Natural killer cell (primary cell): ENCODE measurements at regions not wholly inside any gene's neighbourhood (a gene's known extent, or its start where the extent isn't known, plus 50 kb on each side); places are given as distances from the start of the nearest gene placed in this dataset.

ENCODE experiments used
- ATAC-seq, 3 donors: fragments of 150-1000 bp in 2 of 3; fragments of 200-7000 bp in 1 of 3; cut with Tn5 transposase; 1 replicate in 1 of 3; 2 replicates in 2 of 3; pipeline ENCODE4 v1.10.0; 2021; ENCODE audit warnings: mild to moderate bottlenecking in 2 of 3, moderate library complexity in 2 of 3
- DNase-seq, 2 donors: peaks; one replicate each; pipeline versions ENCODE4 v3.0.0 to v3.0.0-alpha.2; 2013 to 2021; ENCODE audit warnings: mixed read lengths in 1 of 2
- H3K27ac ChIP-seq: one replicate; pipeline ENCODE4 v1.5.1; 2013; ENCODE audit warnings: mild to moderate bottlenecking, low read length
- H3K27me3 ChIP-seq: one replicate; pipeline ENCODE4 v1.6.1; 2013; ENCODE audit warnings: low read length; ENCODE audit not compliant: control insufficient read depth, insufficient read depth
- H3K36me3 ChIP-seq: one replicate; pipeline ENCODE4 v1.6.1; 2013; ENCODE audit warnings: low read length; ENCODE audit not compliant: control insufficient read depth, insufficient read depth
- H3K4me1 ChIP-seq: one replicate; pipeline ENCODE4 v1.6.1; 2013; ENCODE audit warnings: low read length; ENCODE audit not compliant: control insufficient read depth, insufficient read depth
- H3K4me3 ChIP-seq: one replicate; pipeline ENCODE4 v1.5.1; 2013; ENCODE audit warnings: low read length
- H3K9me3 ChIP-seq: one replicate; pipeline ENCODE4 v1.6.1; 2013; ENCODE audit warnings: low read length; ENCODE audit not compliant: control insufficient read depth, insufficient read depth
- H3K27ac Mint-ChIP-seq, 2 donors: one replicate each; pipeline ENCODE4 v1.8.0; 2022; ENCODE audit warnings: mild to moderate bottlenecking in 2 of 2, mixed read lengths in 2 of 2, moderate library complexity in 1 of 2
- H3K27me3 Mint-ChIP-seq, 2 donors: one replicate each; pipeline ENCODE4 v1.8.0; 2022; ENCODE audit warnings: low read depth in 2 of 2, mixed read lengths in 2 of 2
- H3K36me3 Mint-ChIP-seq: one replicate; pipeline ENCODE4 v1.8.0; 2022; ENCODE audit warnings: mixed read lengths
- H3K4me1 Mint-ChIP-seq, 2 donors: one replicate each; pipeline ENCODE4 v1.8.0; 2022; ENCODE audit warnings: mixed read lengths in 2 of 2
- H3K4me3 Mint-ChIP-seq: one replicate; pipeline ENCODE4 v1.8.0; 2022; ENCODE audit warnings: mild to moderate bottlenecking, moderate library complexity, mixed read lengths
- H3K9me3 Mint-ChIP-seq, 2 donors: one replicate each; pipeline ENCODE4 v1.8.0; 2022; ENCODE audit warnings: mixed read lengths in 2 of 2
- CTCF ChIP-seq: fragments of 200-600 bp; IDR thresholded peaks from one replicate; pipeline ENCODE4 v1.8.0; 2022; ENCODE audit warnings: antibody characterized with exemption
- WGBS: methylation state at CpG from one replicate; pipeline ENCODE4 v1.1.7; 2013; ENCODE audit warnings: missing lambda C conversion rate; ENCODE audit not compliant: insufficient coverage; 5-methylcytosine and 5-hydroxymethylcytosine counted together
- intact Hi-C: fragments of 100-400 bp; cut with micrococcal nuclease; formaldehyde crosslinking; loops from one replicate; pipeline ENCODE4 v1.14.2; 2022

GRCh38 chr20:40446888-40447287 is 242.1 kb downstream of the MAFB start:
- intact Hi-C loops: no loop called here
- no peak overlapping the region for H3K4me3 ChIP-seq
- no peaks in the 10 kb centered on the region for H3K36me3 ChIP-seq
- Mint-ChIP-seq H3K4me1 (no peaks in the 10 kb centered on the region), H3K27me3 (no peaks in the 10 kb centered on the region), H3K9me3 (no peaks in the 10 kb centered on the region), H3K27ac (no peak overlapping the region), H3K4me3 (no peak overlapping the region), H3K36me3 (no peaks in the 10 kb centered on the region)
- H3K27ac ChIP-seq: no peak overlapping the region
- TF ChIP-seq CTCF: no peak
- 85% methylated on average over 2 of the region's 2 CpGs for WGBS
- no peaks in the 10 kb centered on the region for H3K9me3 ChIP-seq
- DNase-seq: no peak
- H3K27me3 ChIP-seq: no peaks in the 10 kb centered on the region
- ATAC-seq: no peak
- H3K4me1 ChIP-seq: no peaks in the 10 kb centered on the region

- no peak overlapping the region for H3K4me3 ChIP-seq
- DNase-seq: no peak
- 81% methylated on average over 6 of the region's 8 CpGs for WGBS
- H3K27me3 Mint-ChIP-seq: no peaks in the 10 kb centered on the region
- TF ChIP-seq CTCF: no peak
- intact Hi-C loops: no loop called here
- no peak overlapping the region for H3K27ac ChIP-seq
- no peaks in the 10 kb centered on the region for H3K27me3 ChIP-seq
- H3K9me3 Mint-ChIP-seq: no peaks in the 10 kb centered on the region
- H3K4me3 Mint-ChIP-seq: no peak overlapping the region
- ATAC-seq: no peak
- H3K4me1 Mint-ChIP-seq: no peaks in the 10 kb centered on the region
- H3K27ac Mint-ChIP-seq: no peak overlapping the region
- no peaks in the 10 kb centered on the region for H3K4me1 ChIP-seq
- H3K36me3 ChIP-seq: no peaks in the 10 kb centered on the region
- no peaks in the 10 kb centered on the region for H3K36me3 Mint-ChIP-seq
- H3K9me3 ChIP-seq: no peaks in the 10 kb centered on the region
Measured at GRCh38 chr20:40444516-40444915, 244.5 kb downstream of the MAFB start.

- Mint-ChIP-seq H3K27me3 (no peaks in the 10 kb centered on the region), H3K36me3 (no peaks in the 10 kb centered on the region), H3K27ac (no peak overlapping the region), H3K4me3 (no peak overlapping the region), H3K9me3 (no peaks in the 10 kb centered on the region), H3K4me1 (no peaks in the 10 kb centered on the region)
- WGBS: 71% methylated on average over 5 of the region's 5 CpGs
- intact Hi-C loops: no loop called here
- no peak for TF ChIP-seq CTCF
- Histone ChIP-seq H3K4me1 (no peaks in the 10 kb centered on the region), H3K36me3 (no peaks in the 10 kb centered on the region), H3K27ac (no peak overlapping the region), H3K27me3 (no peaks in the 10 kb centered on the region), H3K9me3 (no peaks in the 10 kb centered on the region), H3K4me3 (no peak overlapping the region)
- ATAC-seq: no peak
- DNase-seq: no peak
Measured at GRCh38 chr20:40443753-40444152, 245.3 kb downstream of the MAFB start.

DNA sequence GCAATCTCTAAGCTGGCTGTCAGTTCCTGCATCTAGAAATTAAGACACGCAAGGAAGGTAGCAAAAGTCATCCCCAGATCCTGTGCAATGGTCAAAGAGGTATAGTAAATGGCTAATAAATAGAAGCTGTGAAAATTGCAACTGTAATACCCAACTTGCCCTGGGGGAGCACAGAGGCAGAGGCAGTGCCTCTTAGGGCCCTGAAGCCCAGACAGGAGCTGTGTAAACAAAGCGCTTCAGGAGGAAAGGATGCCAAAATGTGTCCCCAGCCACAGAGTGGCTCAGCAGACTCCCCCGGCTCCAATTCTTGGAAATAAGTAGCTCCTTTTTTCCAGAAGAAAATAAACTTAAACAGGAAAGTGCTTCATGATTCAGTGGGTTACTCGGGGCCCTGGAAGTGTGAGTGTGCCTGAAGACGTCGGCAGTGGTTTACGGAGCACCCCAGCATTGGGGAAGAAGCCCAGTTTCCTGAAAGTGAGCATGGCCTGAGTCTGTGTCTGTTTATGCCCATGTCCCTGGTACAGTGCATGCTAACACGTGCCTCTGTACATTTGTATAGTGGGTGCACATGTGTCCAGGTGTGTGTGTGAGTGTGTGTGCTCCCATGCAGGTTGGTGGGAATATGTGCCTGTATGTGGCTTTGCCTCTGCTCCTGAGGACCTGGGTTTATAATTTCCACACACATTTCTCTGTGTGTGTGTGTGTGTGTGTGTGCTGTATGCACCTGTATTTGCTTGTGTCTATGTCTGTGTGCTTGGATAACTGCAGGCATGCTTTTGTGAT is 246.7 kb downstream of the MAFB start:
- no peaks in the 10 kb centered on the region for H3K9me3 ChIP-seq
- H3K27ac Mint-ChIP-seq: no peak overlapping the region
- H3K4me1 ChIP-seq: no peaks in the 10 kb centered on the region
- no peaks in the 10 kb centered on the region for H3K27me3 Mint-ChIP-seq
- no peak overlapping the region for H3K4me3 ChIP-seq
- H3K9me3 Mint-ChIP-seq: no peaks in the 10 kb centered on the region
- no peaks in the 10 kb centered on the region for H3K4me1 Mint-ChIP-seq
- WGBS: 74% methylated on average over 8 of the region's 8 CpGs
- H3K27me3 ChIP-seq: no peaks in the 10 kb centered on the region
- H3K36me3 ChIP-seq: no peaks in the 10 kb centered on the region
- DNase-seq (no peak), ATAC-seq (no peak)
- TF ChIP-seq CTCF: no peak
- H3K27ac ChIP-seq: no peak overlapping the region
- intact Hi-C loops: no loop called here
- no peak overlapping the region for H3K4me3 Mint-ChIP-seq
- no peaks in the 10 kb centered on the region for H3K36me3 Mint-ChIP-seq
